SK-N-MC (cell line): ENCODE measurements at regions not wholly inside any gene's neighbourhood (a gene's known extent, or its start where the extent isn't known, plus 50 kb on each side); places are given as distances from the start of the nearest gene placed in this dataset.
"Not testable (repeated sequence)": the region's sequence is repeated elsewhere in the genome, so short reads cannot be mapped to it uniquely, and the experiment has no call there.

ENCODE experiments used
- DNase-seq: peaks from one replicate; pipeline ENCODE4 v3.0.0-alpha.2; 2011; ENCODE audit warnings: low read depth, low spot score
- H3K27ac ChIP-seq: fragments of 200-600 bp; sonication (generic); 2 replicates; pipeline ENCODE4 v1.5.1; 2016; ENCODE audit warnings: mixed run types
- H3K36me3 ChIP-seq: fragments of 200-600 bp; sonication (generic); 2 replicates; pipeline ENCODE4 v1.6.1; 2017; ENCODE audit warnings: antibody characterized with exemption, low read length, mixed read lengths; ENCODE audit not compliant: insufficient read depth
- H3K4me3 ChIP-seq: fragments of 200-600 bp; sonication (generic); 2 replicates; pipeline ENCODE4 v1.5.1; 2016
- H3K9ac ChIP-seq: fragments of 200-600 bp; sonication (generic); 2 replicates; pipeline ENCODE4 v1.8.0; 2017; ENCODE audit warnings: mixed run types, mixed read lengths; ENCODE audit not compliant: insufficient read length
- H3K9me3 ChIP-seq: fragments of 200-600 bp; sonication (generic); 2 replicates; pipeline ENCODE4 v1.6.1; 2017; ENCODE audit warnings: low read depth, mild to moderate bottlenecking, antibody characterized with exemption, low read length, moderate library complexity, mixed read lengths
- EZH2 ChIP-seq: fragments of 200-600 bp; sonication (generic); IDR thresholded peaks from one replicate; pipeline ENCODE4 v1.6.1; 2017; ENCODE audit warnings: antibody characterized with exemption
- FOXP2 ChIP-seq: optimal IDR thresholded peaks from 2 replicates; pipeline ENCODE3; 2011; ENCODE audit warnings: mild to moderate bottlenecking, moderate library complexity; ENCODE audit not compliant: insufficient read depth; ENCODE audit errors: extremely low read length, control extremely low read depth
- POLR2AphosphoS5 ChIP-seq: IDR thresholded peaks from 2 replicates; pipeline ENCODE4 v1.6.1; 2012; ENCODE audit warnings: mild to moderate bottlenecking, low read depth, low read length, borderline replicate concordance

DNA sequence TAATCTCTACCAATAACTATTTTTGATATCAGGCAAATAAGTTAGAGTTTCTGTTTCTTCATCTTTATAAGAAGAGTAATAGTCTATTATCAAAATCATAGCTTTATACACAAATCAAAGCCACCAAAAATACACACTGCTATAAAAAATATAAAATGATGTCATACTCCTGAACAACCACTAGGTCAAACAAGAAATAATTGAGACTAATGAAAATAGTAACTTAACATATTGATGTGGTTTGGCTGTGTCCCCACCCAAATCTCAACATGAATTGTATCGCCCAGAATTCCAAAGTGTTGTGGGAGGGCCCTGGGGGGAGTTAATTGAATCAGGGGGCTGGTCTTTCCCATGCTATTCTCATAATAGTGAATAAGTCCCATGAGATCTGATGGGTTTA, 2277.5 kb downstream of the ARAP2 start:
- H3K4me3 ChIP-seq, result no peak overlapping the region
- no peak overlapping the region for H3K9ac ChIP-seq
- H3K36me3 ChIP-seq, result no peaks in the 10 kb centered on the region
- no peak for DNase-seq
- no peaks in the 10 kb centered on the region for H3K9me3 ChIP-seq
- H3K27ac ChIP-seq, result no peak overlapping the region
- no peak for TF ChIP-seq EZH2
- no peak for TF ChIP-seq POLR2AphosphoS5
- no peak for TF ChIP-seq FOXP2

DNA sequence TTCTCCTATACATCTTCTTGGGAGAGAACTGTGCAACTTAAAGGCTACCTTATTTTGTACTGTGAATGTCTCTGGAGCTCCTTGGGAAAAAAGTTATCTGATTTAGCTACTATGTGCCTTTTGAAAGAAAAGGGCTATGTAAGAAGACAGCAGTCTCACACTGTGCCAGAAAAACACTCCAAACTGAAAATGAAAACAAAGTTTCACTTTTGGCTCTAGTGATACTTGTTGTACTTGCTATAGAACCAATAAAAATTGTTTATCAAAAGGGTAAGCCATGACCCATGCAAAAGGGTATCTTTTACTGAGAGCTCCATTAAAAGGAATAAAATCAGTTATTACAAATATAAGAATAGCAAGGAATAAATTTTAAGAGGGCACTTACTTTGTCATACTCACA, 2270.0 kb downstream of the ARAP2 start:
- no peak for TF ChIP-seq FOXP2
- TF ChIP-seq EZH2, result no peak
- no peak for TF ChIP-seq POLR2AphosphoS5
- H3K27ac ChIP-seq, result no peak overlapping the region
- H3K9me3 ChIP-seq, result no peaks in the 10 kb centered on the region
- no peak overlapping the region for H3K4me3 ChIP-seq
- no peaks in the 10 kb centered on the region for H3K36me3 ChIP-seq
- no peak for DNase-seq
- H3K9ac ChIP-seq, result no peak overlapping the region

GRCh38 chr4:33975995-33976394, 2268.3 kb downstream of the ARAP2 start:
- Histone ChIP-seq H3K4me3 (no peak overlapping the region), H3K27ac (no peak overlapping the region), H3K9ac (no peak overlapping the region), H3K9me3 (no peaks in the 10 kb centered on the region), H3K36me3 (no peaks in the 10 kb centered on the region)
- TF ChIP-seq POLR2AphosphoS5 (no peak), FOXP2 (no peak), EZH2 (no peak)
- no peak for DNase-seq

DNA sequence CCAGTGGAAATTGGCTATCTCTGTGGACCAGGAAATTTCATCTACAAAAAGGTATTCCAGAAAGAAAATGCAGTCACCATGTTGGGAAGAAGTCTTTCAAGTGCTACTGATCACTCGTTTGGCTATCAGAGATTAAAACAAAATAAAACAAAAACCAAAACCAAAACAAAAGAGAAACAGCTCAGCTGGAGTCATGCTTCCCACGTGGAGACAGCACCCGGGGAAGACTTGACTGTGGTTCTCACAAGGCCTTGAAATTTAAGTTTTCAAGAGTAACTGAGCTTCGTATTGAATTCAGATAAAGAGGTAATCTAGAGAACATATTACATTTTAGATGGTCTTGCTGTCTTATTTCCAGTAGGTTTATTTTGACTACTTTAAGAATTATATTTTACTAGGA, 2264.5 kb downstream of the ARAP2 start:
- not testable (repeated sequence) for H3K27ac ChIP-seq, H3K9me3 ChIP-seq, H3K9ac ChIP-seq, H3K36me3 ChIP-seq, H3K4me3 ChIP-seq, DNase-seq

GRCh38 chr4:33980361-33980760, 2264.0 kb downstream of the ARAP2 start:
- TF ChIP-seq FOXP2, result no peak
- no peak for TF ChIP-seq EZH2
- no peak for TF ChIP-seq POLR2AphosphoS5
- H3K9ac ChIP-seq, result no peak overlapping the region
- no peak overlapping the region for H3K4me3 ChIP-seq
- DNase-seq, result no peak
- no peak overlapping the region for H3K27ac ChIP-seq
- H3K36me3 ChIP-seq, result no peaks in the 10 kb centered on the region
- no peaks in the 10 kb centered on the region for H3K9me3 ChIP-seq

DNA sequence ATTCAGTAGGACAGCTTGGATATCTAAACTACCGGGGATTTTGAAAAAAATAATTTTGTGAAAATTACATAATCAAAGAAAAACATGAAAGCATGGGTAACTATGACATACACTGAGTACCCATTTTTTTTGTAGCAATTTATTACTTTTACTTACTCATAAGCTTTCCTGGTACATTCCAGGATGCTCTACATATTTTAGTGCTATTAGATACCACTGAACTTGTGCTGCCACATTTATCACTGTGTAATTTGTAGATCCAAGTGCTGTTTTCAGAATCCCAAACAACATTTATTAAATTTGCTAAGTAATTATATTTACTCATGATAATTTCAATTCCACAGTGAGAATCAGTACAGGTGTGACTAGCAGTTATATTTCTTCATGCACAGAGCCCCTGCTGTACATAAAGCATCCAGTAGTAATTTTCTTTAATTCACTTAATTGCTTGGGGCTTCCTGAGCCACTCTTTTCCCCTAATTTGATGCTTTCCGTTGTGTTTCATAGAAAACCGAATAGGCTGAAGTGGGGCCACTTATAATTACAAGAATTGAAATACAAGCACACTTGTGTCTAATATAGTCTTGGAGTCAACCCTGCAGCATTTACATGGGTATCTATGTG, 2254.4 kb downstream of the ARAP2 start:
- TF ChIP-seq POLR2AphosphoS5, result no peak
- no peak for TF ChIP-seq FOXP2
- no peak for TF ChIP-seq EZH2
- Histone ChIP-seq H3K36me3 (no peaks in the 10 kb centered on the region), H3K9me3 (no peaks in the 10 kb centered on the region), H3K4me3 (no peak overlapping the region), H3K27ac (no peak overlapping the region), H3K9ac (no peak overlapping the region)
- DNase-seq, result no peak

GRCh38 chr4:33996075-33996718, 2248.1 kb downstream of the ARAP2 start:
- TF ChIP-seq FOXP2, result no peak
- no peaks in the 10 kb centered on the region for H3K36me3 ChIP-seq
- H3K9ac ChIP-seq, result no peak overlapping the region
- DNase-seq, result no peak
- H3K4me3 ChIP-seq, result no peak overlapping the region
- no peak overlapping the region for H3K27ac ChIP-seq
- H3K9me3 ChIP-seq, result no peaks in the 10 kb centered on the region

DNA sequence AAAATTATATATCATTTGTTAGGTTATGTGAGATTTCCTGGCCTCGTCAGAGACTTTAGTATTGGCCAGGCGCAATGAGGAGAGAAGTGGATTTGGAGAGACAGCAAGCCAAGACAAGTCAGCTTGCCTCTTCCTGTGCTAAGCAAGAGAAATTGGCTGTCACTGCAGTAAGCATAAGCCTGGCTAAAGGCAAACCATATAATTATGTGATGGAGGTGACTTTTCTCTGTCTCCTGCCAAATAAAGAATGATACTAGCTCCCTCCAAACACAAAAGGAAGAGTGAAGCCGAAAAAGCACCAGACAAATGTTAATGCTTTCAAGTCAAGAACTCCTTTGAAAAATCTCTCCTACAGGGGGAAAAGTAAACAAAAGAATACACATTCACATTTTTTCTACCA, 2246.0 kb downstream of the ARAP2 start:
- Histone ChIP-seq H3K9me3 (no peaks in the 10 kb centered on the region), H3K9ac (no peak overlapping the region), H3K36me3 (no peaks in the 10 kb centered on the region), H3K27ac (no peak overlapping the region), H3K4me3 (no peak overlapping the region)
- TF ChIP-seq EZH2 (no peak), FOXP2 (no peak), POLR2AphosphoS5 (no peak)
- DNase-seq, result no peak

DNA sequence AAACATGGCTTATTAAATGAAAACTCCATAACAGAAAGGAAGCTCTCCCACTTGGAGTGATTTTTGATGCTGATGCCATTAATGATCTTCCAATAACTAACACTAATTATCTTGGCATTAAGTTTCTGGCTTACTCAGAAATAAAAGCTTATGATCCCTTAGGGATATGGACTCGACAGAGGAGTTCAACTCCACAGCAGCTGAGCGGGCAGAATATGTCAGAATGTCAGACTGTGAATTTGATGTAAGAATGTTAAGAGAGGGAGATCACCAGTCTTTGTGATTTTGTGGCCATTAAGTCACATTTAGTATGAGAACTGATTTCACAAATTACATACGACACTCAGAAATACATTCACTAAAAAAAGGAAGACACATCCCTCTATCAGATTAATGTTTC, 2244.0 kb downstream of the ARAP2 start:
- no peak overlapping the region for H3K4me3 ChIP-seq
- no peak for DNase-seq
- no peaks in the 10 kb centered on the region for H3K36me3 ChIP-seq
- no peaks in the 10 kb centered on the region for H3K9me3 ChIP-seq
- no peak overlapping the region for H3K27ac ChIP-seq
- no peak for TF ChIP-seq POLR2AphosphoS5
- TF ChIP-seq FOXP2, result no peak
- TF ChIP-seq EZH2, result no peak
- H3K9ac ChIP-seq, result no peak overlapping the region

GRCh38 chr4:34006540-34006939, 2237.8 kb downstream of the ARAP2 start:
- not testable (repeated sequence) for H3K27ac ChIP-seq, H3K36me3 ChIP-seq, H3K9me3 ChIP-seq, H3K9ac ChIP-seq, H3K4me3 ChIP-seq, DNase-seq
